ENCODE measurements at regions not wholly inside any gene's neighbourhood (a gene's known extent, or its start where the extent isn't known, plus 50 kb on each side); places are given as distances from the start of the nearest gene placed in this dataset.

- TF ChIP-seq YY1 (IDR thresholded peaks at IDR 0.05; ENCODE audit: insufficient read depth, insufficient read length) (no peak), SUZ12 (IDR thresholded peaks at IDR 0.05; ENCODE audit: extremely low read depth, insufficient read depth, insufficient read length) (no peak), ZNF274 (IDR thresholded peaks at IDR 0.05; ENCODE audit: low read depth, low read length) (no peak)
These were observed 231.2 kb upstream of the LINC00305 start for GRCh38 chr18:64380117-64380516.
